Adrenal gland (tissue), 9 donors: ENCODE measurements at regions not wholly inside any gene's neighbourhood (a gene's known extent, or its start where the extent isn't known, plus 50 kb on each side); places are given as distances from the start of the nearest gene placed in this dataset.

Experiments used
- DNase-seq, 7 donors: peaks; one replicate each; pipeline ENCODE4 v3.0.0-alpha.2; 2019 to 2020
- H3K27ac ChIP-seq, 5 donors: fragments of 200-600 bp; sonication (generic) in 4 of 5; 1 replicate in 3 of 5; 2 replicates in 2 of 5; pipeline versions ENCODE4 v1.5.1 to v1.8.0; 2016 to 2020; ENCODE audit warnings: mild to moderate bottlenecking in 1 of 5
- H3K27me3 ChIP-seq: fragments of 200-600 bp; 2 replicates; pipeline ENCODE4 v1.8.0; 2021
- H3K36me3 ChIP-seq, 2 donors: fragments of 200-600 bp; replicated peaks in 1 of 2; 1 replicate in 1 of 2; 2 replicates in 1 of 2; pipeline versions ENCODE4 v1.5.1 to v1.8.0; 2018 to 2022
- H3K4me1 ChIP-seq, 2 donors: fragments of 200-600 bp; replicated peaks in 1 of 2; 1 replicate in 1 of 2; 2 replicates in 1 of 2; pipeline versions ENCODE4 v1.5.1 to v1.8.0; 2018 to 2021
- H3K4me3 ChIP-seq, 4 donors: fragments of 200-600 bp; sonication (generic) in 3 of 4; one replicate each; pipeline ENCODE4 v1.5.1; 2016 to 2018
- H3K9me3 ChIP-seq, 3 donors: fragments of 200-600 bp; sonication (generic) in 1 of 3; replicated peaks in 1 of 3; 1 replicate in 2 of 3; 2 replicates in 1 of 3; pipeline versions ENCODE4 v1.5.1 to v1.8.0; 2016 to 2021
- CTCF ChIP-seq, 6 experiments: fragments of 450-650 bp in 4 of 6; fragments of 200-600 bp in 2 of 6; sonication (generic) in 1 of 6; IDR thresholded peaks; 1 replicate in 5 of 6; 2 replicates in 1 of 6; pipeline versions ENCODE4 v1.5.1 to v1.8.0; 2016 to 2021; ENCODE audit warnings: antibody characterized with exemption in 6 of 6, mild to moderate bottlenecking in 2 of 6, moderate library complexity in 1 of 6
- POLR2A ChIP-seq, 2 donors: fragments of 450-650 bp; IDR thresholded peaks; one replicate each; pipeline ENCODE4 v1.6.1; 2017; ENCODE audit warnings: antibody characterized with exemption in 2 of 2, mild to moderate bottlenecking in 2 of 2, moderate library complexity in 1 of 2
- WGBS, 4 donors: extraction: QIAGEN DNeasy Blood & Tissue Kit in 2 of 4; methylation state at CpG; one replicate each; pipeline versions ENCODE4 v1.1.5 to v1.1.7; 2013 to 2017; 5-methylcytosine and 5-hydroxymethylcytosine counted together
- intact Hi-C, 2 donors: fragments of 100-400 bp; cut with DNase I; formaldehyde crosslinking; loops; one replicate each; pipeline versions ENCODE4 v1.14.1 to v1.15.0; 2022 to 2023
- donor health status: healthy with polysubstance abuse.
- donor health status: Bipolar disorder and iron deficiency.
- donor health status: DM: yes; HTN: yes; CAD: no.
- donor health status: DM: no; HTN: no; CAD: no.
- donor health status: DM: no; HTN: no; CAD: no.

GRCh38 chr16:74221828-74222227 is 74.8 kb upstream of the PSMD7 start:
- whole genome bisulfite sequencing, 4 donors: 83 to 94% (median 89%) methylated on average over 3 of the region's 3 CpGs
- Histone ChIP-seq H3K27me3 (no peaks in the 10 kb centered on the region), H3K4me3 (no peak overlapping the region), H3K9me3 (no peaks in the 10 kb centered on the region), H3K4me1 (no peaks in the 10 kb centered on the region), H3K36me3 (no peaks in the 10 kb centered on the region), H3K27ac (no peak overlapping the region)
- intact Hi-C loops: no loop called here
- TF ChIP-seq CTCF (IDR thresholded peaks at IDR 0.05) (no peak), POLR2A (IDR thresholded peaks at IDR 0.05) (no peak)
- DNase-seq: no peak

GRCh38 chr16:74219706-74220105 is 76.9 kb upstream of the PSMD7 start:
- no peak overlapping the region for H3K4me3 ChIP-seq
- intact Hi-C loops: no loop called here
- no peaks in the 10 kb centered on the region for H3K27me3 ChIP-seq
- H3K9me3 ChIP-seq: no peaks in the 10 kb centered on the region
- TF ChIP-seq POLR2A (IDR thresholded peaks at IDR 0.05) (no peak), CTCF (IDR thresholded peaks at IDR 0.05) (no peak)
- DNase-seq: no peak
- no peak overlapping the region for H3K27ac ChIP-seq
- WGBS, 4 donors: 76 to 89% (median 78%) methylated on average over 1 of the region's 1 CpG
- no peaks in the 10 kb centered on the region for H3K36me3 ChIP-seq
- no peaks in the 10 kb centered on the region for H3K4me1 ChIP-seq

DNA sequence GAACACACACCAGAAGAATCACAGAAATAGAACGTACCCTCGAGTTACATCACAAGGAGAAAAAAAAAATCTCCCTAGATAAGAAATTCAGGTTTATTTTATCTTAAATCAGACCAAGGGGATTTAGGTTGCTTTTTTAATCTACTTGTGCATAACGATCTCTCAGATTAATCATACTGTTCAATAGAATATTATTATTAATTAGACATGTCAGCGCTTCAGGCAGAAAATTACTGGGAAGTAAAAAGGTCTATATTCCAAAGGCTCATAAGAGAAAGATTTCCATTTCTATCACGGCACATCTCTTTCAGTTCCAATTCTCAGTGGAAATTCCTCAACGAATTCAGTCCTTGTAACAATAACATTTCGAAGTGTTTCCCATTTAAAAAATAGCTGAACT is 77.7 kb upstream of the PSMD7 start:
- no peaks in the 10 kb centered on the region for H3K36me3 ChIP-seq
- intact Hi-C loops: no loop called here
- H3K27ac ChIP-seq: no peak overlapping the region
- H3K4me3 ChIP-seq: no peak overlapping the region
- no peaks in the 10 kb centered on the region for H3K27me3 ChIP-seq
- TF ChIP-seq POLR2A (IDR thresholded peaks at IDR 0.05) (no peak), CTCF (IDR thresholded peaks at IDR 0.05) (no peak)
- no peak for DNase-seq
- 72 to 82% (median 78%) methylated on average over 7 of the region's 7 CpGs for WGBS, 4 donors
- no peaks in the 10 kb centered on the region for H3K4me1 ChIP-seq
- no peaks in the 10 kb centered on the region for H3K9me3 ChIP-seq

DNA sequence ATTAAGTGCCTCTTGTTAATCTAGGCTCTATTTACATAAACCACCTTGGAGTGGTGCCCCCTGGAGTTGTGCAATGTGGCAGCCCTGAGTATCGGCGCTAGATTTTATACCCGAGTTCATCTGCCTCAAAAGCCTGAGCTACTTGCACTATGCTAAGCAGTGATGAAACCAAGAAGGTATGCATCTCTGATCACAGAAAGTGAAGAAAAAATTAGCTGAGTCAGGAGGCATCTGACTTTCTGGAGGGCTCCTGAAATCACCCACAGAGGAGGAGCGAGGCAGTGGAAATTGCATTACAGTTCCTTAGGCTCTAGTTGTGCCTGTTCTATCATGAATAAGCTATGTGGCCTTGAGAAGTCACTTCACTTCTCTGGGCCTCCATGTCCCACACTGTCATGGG is 80.3 kb upstream of the PSMD7 start:
- Histone ChIP-seq H3K36me3 (no peaks in the 10 kb centered on the region), H3K27ac (no peak overlapping the region), H3K4me3 (no peak overlapping the region), H3K9me3 (no peaks in the 10 kb centered on the region), H3K27me3 (no peaks in the 10 kb centered on the region), H3K4me1 (no peaks in the 10 kb centered on the region)
- intact Hi-C loops: no loop called here
- TF ChIP-seq POLR2A (IDR thresholded peaks at IDR 0.05) (no peak), CTCF (IDR thresholded peaks at IDR 0.05) (no peak)
- 87 to 95% (median 93%) methylated on average over 4 of the region's 4 CpGs for WGBS, 4 donors
- no peak for DNase-seq
